ENCODE measurements at regions not wholly inside any gene's neighbourhood (a gene's known extent, or its start where the extent isn't known, plus 50 kb on each side); places are given as distances from the start of the nearest gene placed in this dataset.

DNA sequence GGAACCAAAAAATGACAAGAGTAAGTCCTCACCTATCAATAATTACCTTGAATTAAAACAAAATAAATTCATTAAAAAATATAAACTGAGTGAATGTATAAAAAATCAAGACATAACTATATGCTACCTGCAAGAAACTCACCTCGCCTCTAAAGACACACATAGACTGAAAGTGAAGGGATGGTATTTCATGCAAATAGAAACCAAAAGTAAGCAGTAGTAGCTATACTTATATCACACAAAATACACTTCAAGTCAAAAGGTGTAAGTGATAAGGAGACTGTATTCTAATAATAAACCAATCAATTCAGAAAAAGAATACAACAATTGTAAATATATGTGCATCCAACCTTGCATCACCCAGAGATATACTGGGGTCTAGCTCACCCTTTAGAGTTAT lies 332.6 kb downstream of the SH2D4B start:
- DNase-seq, result no peak

DNA sequence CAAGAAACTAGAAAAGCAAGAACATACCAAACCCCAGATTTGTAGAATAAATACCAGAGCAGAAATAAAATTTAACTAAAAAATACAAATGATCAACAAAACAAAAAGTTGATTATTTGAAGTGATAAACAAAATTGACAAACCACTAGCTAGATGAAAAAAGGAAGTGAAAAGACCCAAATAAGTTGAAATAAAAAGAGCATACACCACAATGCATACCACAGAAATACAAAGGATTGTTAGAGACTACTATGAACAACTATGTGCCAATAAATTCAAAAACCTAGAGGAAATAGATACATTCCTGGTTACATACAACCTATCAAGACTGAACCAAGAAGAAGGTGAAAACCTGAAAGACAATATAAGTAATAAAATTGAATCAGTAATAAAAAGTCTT lies 333.4 kb downstream of the SH2D4B start:
- DNase-seq, result no peak

DNA sequence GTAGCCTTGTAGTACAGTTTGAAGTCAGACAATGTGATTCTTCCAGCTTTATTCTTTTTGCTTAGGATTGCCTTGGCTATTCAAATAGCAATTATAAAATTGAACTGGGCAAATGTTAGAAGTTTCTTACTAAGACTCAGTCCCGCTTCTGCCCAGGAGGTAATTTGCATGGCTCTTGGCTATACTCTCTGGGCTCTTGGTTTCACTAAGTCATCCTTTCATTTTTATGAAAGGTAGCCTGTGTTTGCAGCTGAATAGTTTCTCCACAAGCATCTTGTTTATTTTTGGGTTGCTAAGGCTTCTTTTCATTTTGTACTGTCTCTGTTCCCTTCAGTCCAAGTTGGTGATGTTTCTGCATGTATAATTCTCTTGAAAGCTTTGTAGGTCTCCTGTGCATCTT lies 340.6 kb downstream of the SH2D4B start:
- no peak for DNase-seq

DNA sequence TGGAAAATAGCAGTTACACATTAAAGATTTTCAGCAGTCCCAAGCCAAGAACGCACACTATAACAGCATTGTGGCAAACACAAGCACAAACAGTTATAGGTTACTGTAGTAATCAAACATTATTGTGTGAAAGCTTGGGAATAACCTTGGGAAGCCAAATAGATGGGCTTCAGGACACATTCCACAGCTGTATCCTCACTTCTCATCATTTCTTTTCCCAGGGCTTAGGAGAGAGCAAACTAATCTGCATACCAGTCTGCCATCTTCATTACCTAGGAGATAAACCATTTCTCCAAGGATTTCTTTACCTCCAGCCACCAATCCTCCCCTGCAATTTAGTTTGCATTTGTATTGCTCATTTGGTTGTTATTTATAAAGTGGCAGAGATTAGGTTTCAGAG lies 352.4 kb downstream of the SH2D4B start:
- no peak for DNase-seq

DNA sequence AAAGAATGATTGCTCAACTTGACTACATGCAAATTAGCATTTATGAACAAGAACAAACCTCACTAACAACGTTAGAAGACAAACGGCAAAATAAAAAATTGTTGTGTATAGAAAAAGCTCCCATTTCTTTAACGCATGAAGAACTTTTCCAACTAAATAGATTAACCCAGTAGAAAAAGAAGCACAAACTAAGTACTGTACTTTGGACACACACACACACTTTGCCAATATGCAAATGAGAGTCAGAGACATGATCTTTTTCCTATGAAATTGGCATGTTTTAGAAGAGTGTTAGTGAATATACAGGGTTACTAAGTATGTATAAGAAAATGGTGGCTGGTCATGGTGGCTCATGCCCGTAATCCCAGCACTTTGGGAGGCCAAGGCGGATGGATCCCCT lies 355.6 kb downstream of the SH2D4B start:
- DNase-seq, result no peak

DNA sequence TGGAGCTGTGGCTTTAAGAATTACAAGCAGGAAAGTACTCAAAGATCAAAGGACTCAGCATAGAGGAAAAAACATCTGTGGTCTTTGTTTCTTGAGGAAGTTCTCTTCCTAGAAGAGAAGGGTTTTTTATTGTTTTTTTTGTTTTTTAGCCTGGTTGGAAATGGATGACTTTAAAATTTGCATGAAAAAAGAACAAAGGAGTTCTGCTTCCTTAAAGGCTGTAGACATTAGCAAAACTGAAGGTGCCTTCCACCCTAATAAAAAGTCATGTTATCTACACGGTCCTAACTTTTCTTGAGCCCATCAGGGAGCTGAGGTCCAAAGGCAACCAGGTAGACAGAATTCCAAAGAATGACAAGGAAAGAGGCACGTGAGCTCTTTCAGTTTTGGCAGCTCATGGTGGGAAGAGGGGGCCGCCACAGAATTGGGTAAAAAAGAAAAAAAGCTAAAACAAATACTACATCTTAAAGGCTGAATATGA lies 356.6 kb downstream of the SH2D4B start:
- DNase-seq, result no peak

DNA sequence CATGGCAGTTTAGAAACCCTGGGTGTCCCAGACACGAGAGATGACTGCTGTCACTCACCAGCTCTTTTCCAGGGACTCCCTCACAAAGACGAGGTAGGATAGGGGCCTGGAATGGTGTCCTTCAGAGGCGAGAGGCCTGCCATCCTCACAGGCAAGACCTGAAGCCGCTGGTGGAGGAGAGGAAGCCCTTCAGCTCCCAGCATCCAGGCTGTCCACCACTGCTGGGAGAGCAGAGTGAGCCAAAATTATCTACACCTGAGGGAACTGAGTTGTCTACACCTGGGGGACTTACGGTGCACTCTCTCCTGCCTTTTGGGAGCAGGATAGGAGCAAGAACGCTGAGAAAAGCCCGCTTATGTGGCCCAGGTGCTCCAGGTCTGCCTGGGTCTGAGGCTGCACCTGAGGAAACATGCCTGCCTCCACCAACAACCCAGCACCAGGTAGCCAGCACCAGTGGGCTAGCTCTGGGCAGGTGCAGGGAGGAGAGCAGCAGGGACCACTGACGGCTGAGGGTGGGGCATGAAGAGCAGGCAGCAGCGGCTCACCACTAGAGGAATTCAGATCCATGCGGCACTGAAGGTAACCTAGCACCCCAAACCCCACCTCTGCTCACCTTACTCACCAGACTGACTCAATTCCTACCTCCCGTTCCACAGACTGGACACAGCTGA lies 357.2 kb downstream of the SH2D4B start:
- DNase-seq, result no peak

DNA sequence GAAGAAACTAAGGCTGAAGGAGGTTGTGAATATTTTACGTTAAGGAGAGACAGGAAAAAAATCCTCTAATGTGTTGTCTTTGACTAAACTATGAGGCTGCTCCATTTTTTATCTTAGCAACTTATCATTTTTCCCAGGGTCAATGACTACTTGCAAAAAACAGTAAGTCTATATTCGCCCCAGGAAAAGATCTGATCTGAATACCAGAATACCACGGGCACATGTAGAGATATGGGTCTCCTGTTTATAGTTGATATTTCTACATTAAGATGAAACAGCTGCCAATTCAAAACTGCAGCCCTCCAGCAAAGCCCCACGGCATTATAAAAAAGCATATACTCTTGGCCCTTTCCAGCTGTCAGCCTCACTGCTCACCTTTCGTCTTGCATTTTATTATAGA lies 358.4 kb downstream of the SH2D4B start:
- DNase-seq, result no peak

DNA sequence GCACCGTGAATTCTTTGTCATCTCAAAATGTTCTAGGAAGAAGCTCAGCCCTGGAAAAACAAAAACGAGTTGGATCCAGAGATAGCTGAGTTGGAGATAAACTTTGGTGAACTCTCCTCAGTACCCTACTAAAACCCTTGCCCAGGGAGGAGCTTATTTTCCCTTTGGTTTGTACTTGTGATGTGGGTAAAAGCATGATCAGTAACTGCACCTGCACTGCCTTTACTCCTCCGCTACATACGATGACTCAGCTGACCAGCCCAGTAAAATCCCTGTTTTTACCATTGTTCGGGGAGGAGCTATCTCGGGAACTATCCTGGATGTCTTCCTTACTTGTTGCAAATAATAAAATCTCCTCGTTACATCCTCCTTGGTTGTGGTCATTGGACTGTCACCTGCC lies 359.3 kb downstream of the SH2D4B start:
- DNase-seq, result no peak

DNA sequence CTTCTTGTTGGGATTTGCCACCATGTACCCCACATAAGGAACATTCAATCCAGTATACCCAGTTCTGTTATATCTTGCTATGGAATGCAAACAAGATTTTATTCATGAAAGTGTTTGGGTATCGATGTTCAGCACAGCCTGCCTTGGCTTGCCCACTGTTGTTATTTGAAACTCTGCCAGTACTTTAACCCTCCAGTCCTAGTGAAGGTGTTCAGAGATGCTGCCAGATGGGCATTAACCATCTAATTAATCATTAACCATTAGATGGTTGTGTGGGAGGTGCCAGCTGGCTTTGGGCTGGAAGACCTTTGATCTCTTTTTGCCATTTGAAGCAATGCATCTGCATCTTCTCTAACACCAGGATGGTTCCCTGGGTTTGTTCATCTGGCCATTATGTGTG lies 363.0 kb downstream of the SH2D4B start:
- DNase-seq, result no peak

DNA sequence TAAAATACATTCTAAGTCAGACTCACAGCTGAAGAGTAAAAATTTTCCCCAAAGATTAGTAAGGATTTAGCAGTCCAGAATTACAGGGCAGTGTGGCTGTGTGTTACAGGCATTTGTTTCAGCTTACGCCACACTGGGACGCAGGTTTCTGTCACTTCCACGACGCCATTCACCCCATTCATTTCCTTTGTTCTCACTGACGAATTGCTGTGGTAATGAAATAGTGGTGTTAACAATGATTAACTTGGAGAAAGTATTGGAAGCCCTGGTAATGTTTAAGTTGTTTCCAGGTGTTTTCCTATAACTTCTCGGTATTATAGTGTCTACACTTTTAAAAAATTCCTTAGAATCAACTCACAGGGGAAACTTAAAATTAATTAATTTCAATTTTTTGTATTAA lies 370.9 kb downstream of the SH2D4B start:
- DNase-seq, result no peak

DNA sequence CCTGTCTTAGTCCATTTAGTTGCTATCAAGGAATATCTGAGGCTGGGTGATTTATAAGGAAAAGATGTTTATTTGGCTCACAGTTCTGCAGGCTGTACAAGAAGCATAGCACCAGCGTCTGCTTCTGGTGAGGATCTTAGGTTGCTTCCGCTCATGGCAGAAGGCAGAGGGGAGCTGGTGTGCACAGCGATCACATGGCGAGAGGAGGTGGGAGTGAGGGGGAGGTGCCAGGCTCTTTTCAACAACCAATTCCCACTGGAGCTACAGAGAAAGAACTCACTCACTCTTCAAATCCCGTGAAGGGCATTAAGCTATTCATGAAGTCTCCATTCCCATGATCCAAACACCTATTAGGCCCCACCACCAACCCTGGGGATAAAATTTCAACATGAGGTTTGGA lies 371.6 kb downstream of the SH2D4B start:
- no peak for DNase-seq

DNA sequence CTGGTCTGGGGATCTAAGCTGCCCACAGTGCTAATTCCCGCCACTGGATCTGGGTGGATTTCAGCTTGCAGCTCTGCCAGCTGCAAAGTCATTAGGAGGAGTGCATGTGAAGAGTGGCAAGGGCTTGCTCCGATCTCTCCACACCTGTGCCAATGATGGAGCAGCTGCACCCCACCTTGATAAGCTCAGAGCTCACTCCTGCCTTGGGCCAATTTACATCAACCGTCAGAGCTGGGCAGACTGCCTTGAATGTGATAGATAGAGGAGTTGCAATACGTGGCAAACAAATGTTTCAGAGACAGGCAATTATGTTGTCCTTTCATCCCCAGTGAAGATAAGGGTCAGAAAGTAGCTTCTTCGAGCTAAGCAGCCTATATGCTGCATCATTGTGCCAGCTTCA lies 379.9 kb downstream of the SH2D4B start:
- no peak for DNase-seq

DNA sequence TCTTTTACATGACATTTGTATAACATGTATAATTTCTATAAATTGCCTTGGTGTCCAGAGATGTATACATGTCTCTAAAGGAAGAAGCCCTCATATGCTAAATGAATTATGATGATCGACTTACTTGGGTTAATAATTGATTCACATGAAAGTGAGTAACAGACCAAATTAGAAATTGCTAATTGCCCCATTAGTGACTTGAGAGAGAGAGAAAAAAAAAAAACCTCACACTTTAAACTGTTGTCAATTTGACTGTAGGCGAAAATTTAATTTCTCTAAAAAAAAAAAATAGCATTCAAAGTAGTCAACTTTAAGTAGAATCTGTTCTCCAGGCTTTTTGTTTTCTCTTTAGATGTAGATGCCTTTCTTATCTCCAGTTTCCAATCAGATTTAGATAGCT lies 383.3 kb downstream of the SH2D4B start:
- DNase-seq, result no peak

DNA sequence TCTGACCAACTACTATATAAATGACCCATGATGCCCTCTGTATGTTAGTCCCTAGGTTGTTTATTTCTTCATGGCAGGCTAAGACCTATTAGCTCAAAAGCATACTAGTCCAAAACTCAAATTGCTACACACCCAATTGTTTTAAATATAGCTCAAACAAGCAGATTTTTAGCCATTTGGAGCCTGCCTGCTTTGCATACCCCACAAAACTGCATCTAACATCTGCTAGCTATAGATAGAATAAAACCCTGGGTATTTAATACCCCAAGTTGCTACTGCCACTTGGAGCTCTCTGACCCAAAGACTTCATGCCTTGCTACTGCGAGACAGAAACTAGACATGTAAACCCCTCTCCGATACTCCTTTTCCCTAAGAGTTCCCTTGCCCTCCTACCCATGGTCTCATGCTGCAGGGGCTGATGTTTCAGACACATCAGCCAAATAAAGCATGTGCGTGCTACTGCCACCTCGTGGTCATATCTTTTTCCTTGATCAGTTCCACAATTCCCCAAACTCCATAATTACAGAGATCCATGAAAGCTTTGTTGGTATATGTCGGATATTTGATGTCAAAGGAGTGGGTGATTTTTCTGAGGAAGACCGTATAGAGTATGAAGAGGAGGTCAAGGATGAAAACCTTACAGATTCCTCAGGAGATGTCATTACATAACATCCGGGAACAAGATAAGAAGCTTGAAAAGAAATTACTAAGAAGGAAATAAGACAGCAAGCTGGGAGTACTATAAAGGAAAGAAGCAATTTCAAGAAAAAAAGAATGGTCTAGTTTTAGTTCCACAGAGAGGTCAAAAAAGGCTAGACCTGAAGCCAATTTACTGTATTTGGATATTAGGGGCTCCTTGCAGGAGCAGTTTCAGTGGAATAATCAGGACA lies 386.6 kb downstream of the SH2D4B start:
- no peak for DNase-seq

DNA sequence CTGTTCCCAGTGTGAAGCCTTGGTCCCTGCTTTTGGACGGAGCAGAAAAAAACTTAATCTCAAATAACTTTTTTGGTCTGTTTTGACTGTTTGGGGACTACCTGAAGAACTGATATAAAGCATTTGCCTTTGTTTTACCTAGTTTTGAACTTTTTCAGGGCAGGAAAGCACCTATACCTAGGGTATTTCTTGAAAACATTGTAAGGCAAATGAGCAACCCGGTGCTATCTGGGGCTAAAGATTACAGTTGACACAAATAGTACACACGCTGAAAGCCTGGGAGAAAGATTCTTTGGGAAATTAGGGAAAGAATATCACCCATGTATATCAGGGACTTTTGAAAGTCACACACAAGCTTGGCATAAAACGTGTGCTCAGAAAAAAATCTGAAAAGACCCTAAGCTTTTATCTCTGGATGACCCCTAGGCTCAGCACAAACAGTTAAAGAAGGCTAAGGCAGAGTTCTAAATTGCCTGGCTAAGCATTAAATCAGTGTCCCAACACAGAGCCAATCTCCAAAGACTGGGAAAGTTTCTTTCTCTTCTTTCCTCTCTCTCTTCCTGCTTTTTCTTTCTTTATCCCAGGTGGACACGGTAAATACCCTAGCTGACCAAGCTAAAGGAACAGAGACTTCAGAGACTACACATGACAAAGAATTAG lies 389.8 kb downstream of the SH2D4B start:
- DNase-seq, result no peak

DNA sequence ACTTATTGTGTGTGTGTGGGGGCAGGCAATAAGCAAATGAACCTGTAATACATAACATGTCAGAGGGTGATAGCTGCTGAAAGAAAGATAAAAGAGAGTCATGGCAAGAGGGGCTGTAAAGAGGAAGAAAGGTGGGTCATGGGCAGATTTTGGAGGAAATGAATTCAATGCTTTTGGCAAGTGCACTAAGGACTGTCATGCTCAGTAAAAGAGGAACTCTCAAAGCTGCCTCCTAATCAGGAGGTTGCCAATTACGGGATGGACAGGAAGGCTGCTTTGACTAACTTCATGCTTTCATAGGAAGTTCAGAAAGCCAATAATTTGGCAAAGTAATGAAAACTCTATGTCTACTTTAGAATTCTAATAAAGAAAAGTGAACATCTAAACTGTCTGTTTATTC lies 401.2 kb downstream of the SH2D4B start:
- DNase-seq, result no peak

DNA sequence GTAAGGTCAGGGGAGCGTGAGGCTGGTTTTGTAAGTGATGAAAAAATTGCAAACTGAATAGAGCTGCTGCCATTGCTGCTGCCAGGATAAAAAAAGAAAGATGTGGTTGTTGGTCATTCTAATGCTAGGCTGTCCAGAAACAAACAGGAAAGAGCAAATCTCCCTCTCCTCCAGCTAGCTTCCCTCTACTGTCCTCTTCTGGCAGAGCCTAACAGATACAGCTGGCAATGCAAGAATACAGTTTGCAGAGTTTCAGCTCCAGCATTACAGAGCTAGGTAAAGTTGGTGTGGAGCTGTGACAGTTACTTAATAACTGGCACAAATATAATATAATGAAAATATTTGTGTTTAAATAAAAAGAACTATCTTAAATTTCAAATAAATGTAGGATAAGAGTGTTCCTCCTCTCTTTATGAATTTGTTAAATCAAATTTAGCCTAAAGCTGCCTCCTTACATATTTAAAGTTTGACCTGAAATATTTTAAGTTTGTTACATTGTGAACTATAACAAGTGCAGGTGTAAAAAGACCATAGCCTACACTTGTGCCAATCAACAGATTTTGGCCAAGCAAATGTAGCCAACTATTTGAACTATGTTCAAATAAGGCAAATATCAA lies 407.7 kb downstream of the SH2D4B start:
- DNase-seq, result no peak

DNA sequence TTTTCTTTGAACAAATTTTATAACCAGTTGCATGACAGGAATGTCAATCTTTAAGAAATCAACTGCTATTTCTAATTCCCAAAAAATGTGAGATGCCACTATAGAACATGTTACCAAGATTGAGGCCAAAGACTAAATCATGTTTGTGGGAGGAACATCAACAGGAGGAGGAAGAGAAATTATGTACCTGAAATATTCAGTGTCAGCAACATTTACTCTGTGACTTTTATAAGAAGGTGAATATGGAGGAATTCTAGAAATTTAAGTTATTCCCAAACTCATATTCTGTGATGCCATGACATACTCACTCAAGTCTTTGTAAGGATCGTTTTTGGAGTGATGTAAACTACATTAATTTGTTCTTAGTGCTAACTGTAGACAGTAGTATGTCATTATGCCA lies 408.4 kb downstream of the SH2D4B start:
- DNase-seq, result no peak

DNA sequence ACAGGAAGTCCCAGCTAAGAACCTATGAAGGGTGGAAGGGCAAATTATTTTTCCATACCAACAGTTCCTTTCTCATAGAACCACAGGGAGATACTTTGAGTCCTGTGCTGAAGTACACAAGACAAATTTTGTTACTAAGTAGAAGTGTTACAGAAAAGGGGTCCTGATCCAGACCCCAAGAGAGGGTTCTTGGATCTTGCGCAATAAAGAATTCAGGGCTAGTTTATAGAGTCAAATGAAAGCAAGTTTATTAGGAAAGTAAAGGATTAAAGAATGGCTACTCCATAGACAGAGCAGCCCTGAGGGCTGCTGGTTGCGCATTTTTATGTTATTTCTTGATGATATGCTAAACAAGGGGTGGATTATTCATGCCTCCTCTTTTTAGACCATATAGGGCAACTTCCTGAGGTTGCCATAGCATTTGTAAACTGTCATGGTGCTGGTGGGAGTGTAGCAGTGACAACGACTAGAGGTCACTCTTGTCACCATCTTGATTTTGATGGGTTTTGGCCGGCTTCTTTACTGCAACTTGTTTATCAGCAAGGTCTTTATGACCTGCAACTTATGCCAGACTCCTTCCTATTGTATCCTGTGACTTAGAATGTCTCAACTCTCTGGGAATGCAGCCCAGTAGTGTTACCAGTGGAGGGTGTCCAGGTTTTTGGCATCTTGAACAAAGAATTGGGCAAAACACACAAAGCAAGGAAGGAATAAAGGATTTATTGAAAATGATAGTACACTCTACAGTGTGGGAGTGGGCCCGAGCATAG lies 409.4 kb downstream of the SH2D4B start:
- no peak for DNase-seq

DNA sequence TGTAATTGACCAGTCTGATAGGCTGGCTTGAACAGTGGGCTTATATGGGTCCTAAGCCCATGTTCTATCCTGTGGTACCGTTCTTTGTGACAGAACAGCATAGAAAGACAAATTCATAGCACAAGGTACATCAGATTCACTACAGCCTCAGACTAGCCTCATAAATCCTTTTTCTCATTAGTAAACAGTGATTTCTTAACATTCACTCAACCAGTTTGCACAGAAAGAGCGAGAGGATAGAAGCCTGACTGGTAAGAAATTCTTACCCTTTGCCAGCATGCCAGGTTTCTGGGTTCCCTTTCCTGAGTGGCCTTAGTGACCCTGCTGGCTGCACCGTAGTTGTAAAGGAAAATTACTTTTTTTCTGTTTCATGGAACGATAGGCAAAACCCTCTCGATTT lies 412.1 kb downstream of the SH2D4B start:
- no peak for DNase-seq

DNA sequence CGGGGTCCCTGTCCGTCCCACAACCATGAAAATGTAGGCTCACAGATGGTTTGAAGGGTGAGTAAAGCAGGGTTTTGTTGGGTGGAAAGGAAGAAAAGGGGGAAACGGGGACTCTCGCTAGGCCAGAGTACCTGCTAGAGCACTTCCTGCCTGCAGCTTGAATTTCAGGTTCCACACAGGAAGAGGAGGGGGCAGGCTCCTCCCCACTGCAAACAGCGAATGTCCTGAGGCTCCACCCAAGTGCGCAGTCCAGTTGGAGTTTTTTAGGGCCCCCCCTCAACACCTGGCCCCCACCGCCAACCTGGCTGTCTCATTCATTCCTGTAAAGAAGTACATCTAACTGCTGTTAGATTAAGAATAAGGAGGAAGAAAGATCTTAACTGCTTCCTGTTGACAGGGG lies 414.7 kb downstream of the SH2D4B start:
- DNase-seq, result no peak

DNA sequence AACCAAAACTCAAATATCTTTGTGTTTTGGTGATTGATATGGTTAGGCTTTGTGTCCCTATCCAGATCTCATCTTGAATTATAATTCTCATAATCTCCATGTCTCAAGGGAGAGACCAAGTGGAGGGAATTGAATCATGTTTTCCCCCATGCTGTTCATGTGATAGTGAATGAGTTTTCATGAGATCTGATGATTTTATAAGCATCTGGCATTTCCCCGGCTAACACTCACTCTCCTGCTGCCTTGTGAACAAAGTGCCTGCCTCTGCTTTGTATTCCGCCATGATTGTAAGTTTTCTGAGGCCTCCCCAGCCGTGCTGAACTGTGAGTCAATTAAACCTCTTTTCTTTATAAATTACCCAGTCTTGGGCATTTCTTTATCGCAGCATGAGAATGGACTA lies 419.5 kb downstream of the SH2D4B start:
- no peak for DNase-seq
